Vagina (tissue), 2 donors: ENCODE measurements at regions not wholly inside any gene's neighbourhood (a gene's known extent, or its start where the extent isn't known, plus 50 kb on each side); places are given as distances from the start of the nearest gene placed in this dataset.

ENCODE experiments used
- CTCF ChIP-seq, 3 experiments: fragments of 450-650 bp in 2 of 3; fragments of 200-600 bp in 1 of 3; sonication (generic) in 1 of 3; IDR thresholded peaks; one replicate each; pipeline ENCODE4 v1.5.1; 2017 to 2019; ENCODE audit warnings: antibody characterized with exemption in 3 of 3, mild to moderate bottlenecking in 2 of 3, moderate library complexity in 2 of 3
- POLR2AphosphoS5 ChIP-seq, 2 donors: sonication (generic); formaldehyde crosslinking; IDR thresholded peaks; one replicate each; pipeline ENCODE4 v1.9.0; 2017; ENCODE audit warnings: antibody characterized with exemption in 2 of 2, mild to moderate bottlenecking in 2 of 2, low read depth in 1 of 2; ENCODE audit not compliant: insufficient read depth in 1 of 2

DNA sequence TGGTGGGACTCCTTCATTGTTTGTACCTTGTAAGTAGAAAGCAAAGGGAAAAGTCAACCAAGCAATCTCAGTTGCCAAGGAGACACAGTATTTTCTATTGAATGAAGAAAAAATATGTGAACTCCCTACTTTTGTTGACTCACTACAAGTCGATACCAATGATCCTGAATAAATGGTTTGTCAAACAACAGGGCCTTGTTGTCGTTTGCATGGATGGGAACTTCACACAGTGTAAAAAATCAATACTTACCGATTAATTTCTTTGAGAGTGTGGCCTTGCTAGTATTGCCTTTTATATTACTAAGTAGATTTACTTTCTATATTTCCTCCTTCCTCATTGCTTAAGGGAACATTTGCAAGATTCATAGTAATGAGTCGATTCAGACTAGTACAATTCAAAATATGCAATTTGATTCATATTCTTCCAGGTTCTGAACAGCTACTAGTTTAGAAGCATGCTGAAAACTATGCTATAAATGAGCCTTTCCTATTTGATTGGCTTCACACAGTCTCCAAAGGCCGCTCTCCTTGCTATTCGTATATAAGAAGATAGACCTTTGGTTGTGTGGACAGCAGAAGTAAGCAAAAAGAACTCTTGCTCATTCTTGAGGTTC is 108.0 kb downstream of the ZNF330 start:
- TF ChIP-seq POLR2AphosphoS5 (IDR thresholded peaks at IDR 0.05; ENCODE audit: insufficient read depth in 1 of 2, low read depth in 1 of 2), result no peak
- no peak for TF ChIP-seq CTCF (IDR thresholded peaks at IDR 0.05)
